HG03460 (cell line): ENCODE measurements at regions not wholly inside any gene's neighbourhood (a gene's known extent, or its start where the extent isn't known, plus 50 kb on each side); places are given as distances from the start of the nearest gene placed in this dataset.
A peak's percentile ranks its signal among the peaks of the same experiment; 100 is the strongest.
"Not testable (repeated sequence)": the region's sequence is repeated elsewhere in the genome, so short reads cannot be mapped to it uniquely, and the experiment has no call there.

Source experiments
- ATAC-seq: cut with Tn5 transposase; IDR thresholded peaks from one replicate; pipeline ENCODE4 v1.9.1; 2021; ENCODE audit not compliant: unreplicated experiment

DNA sequence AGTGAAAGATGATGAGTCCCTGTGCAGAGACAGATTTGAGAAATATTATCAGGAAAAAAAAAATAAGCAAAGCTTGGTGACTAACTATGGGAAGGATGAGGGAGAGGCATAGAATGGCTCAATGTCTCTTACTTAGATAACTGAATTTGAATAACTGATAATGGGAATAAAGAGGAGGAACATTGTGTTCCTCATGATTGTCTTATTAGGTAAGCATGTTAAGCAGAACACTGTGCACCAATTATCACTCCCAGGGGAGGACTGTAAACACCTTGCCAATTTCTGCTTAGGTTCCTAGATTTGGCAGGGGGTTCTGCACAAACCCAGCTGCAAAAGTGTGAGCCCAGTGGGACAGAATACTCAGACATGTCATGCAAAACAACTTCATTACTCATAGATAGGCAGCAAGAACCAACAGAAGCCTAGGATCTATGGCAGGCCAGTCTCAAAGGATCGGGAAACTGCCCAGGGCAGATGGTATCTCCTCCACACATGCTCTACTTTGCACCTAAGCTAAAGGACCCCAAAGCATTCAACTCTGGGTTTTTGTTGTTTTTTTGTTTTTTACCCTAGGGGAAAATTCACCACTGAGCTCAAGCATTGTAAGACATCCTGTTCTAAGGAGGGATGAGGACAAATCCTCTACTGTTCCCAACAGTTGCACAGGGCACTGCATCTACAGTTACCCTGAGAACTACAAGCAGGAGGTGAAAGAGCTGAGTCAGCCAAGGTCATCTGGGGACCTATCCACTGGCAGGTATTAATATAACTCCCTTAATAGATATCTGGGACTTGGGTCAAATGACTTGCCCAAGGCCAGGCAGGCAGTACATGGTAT, 907.0 kb downstream of the RAPGEF2 start:
- ATAC-seq, result no peak

DNA sequence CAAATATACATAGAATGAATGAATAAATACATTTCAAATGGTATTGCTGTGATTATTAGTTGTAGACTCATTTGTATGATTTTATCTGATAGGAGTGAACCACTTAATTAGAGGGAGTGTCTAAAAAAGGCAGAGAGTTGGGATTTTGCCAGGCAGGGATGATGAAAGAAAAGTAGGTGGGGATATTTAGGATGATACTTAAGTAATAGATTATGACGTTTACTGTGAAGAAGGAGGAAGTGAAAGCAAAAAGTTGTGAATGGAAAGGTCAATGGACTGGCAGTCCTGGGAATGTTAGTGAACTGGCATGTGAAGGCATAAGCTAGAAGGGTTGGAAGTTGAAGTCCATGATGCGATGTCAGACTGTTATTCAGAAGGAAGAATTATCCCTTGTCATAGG, 917.1 kb downstream of the RAPGEF2 start:
- ATAC-seq, result no peak

DNA sequence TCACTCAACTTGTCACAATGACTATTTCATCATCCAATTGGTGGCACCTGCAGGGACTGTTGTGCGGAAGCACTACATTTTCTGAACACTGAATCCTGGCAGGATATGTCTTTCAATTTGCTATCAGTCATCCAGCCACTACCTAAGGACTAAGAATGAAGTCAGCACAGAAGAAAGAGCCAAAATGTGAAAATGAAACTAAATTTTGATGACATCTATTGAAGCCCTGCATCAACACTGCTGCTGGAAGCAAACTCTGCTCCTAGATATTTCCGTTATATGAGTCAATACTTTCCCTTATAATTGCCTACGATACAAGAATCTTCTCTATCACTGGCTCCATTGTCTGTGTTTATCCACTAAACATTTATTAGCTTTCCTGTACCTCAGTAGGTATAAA, 917.9 kb downstream of the RAPGEF2 start:
- no peak for ATAC-seq

DNA sequence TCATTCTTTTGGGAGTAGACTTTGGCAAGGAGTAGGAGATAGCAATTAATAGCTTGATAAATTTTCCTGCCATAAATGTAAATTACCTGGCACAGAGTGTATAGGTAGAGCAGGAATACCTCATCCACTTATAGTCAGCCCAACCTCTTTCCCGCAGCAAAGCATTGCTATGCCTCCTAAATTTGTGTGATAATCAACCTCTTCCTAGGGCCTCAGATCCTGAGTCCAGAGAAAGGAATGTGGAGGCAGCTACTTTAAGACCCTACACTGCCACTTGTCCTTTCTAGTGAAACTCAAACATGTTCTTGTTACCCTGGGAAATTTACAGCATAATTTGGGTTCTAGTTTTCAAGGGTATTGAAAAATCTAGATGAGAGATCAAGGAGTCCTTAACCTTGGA, 919.0 kb downstream of the RAPGEF2 start:
- ATAC-seq, result no peak

DNA sequence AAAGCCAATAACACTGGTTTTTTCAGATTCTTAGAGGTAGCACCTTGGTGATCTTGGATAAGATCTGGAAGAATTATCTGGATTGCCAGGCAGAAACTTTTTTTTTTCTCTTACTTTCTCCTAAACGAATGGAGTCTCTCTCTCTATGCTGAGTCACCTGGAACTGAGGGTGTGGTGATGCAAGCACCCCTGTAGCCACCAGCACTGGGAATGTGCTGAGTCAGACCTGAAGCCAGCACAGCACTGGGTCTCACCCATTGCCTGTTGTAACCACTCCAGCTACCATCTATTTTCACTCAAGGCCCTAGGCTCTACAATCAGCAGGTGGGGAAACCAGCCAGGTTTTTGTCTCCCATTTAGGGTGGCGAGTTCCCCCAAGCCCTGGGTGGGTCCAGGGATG, 923.8 kb downstream of the RAPGEF2 start:
- ATAC-seq, result no peak

DNA sequence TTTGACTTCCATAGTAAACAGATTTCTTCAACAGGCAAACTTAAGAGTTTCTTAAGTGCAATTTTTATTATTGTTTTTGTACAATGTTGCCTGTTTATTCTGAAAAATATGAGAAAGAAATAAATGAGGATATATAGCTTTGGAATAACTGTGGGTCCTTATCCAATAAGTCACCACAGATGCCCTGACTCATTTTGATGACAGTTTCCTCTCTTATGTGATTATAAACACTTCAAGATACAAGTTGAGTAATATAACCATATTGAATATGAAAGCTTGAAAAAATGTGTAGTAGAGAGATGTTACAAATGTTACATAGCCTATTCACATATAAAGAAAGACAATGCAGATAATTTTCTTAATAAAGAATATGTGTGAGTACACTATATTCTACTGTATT, 931.6 kb downstream of the RAPGEF2 start:
- no peak for ATAC-seq

DNA sequence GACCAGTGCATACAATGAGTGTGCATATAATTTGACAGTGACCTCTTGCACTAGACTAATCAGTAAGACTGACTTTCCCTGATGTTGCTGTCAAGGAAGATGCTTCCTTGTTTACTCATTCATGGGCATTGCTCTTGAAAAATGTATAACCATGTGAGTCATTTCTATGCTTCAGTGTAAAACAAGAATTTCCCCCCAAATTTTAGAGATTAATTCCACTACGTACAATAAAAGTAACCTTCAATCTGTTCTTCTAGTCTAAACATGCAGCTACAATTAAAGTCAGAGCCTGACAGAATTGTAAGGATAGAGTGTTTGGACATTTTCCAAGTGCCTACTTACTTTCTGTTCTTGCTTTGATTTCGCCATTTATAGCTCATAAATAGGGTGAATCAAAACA, 935.7 kb downstream of the RAPGEF2 start:
- no peak for ATAC-seq

DNA sequence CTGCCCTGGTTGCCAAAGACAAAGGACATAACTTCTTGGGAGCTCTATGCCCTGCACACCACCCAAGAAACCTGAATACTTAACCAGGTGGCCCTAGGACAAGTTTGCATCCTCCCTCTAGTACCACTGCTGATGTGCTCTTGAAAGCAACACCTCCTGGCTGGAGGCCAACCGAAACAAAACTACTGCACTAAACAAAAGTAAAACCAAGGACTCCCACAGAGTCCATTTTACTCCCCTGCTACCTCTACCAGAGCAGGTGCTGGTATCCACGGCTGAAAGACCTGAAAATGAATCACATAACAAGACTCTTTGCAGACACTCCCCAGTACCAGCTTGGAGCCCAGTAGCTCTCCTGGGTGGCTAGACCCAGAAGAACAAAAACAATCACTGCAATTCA, 941.8 kb downstream of the RAPGEF2 start:
- no peak for ATAC-seq

DNA sequence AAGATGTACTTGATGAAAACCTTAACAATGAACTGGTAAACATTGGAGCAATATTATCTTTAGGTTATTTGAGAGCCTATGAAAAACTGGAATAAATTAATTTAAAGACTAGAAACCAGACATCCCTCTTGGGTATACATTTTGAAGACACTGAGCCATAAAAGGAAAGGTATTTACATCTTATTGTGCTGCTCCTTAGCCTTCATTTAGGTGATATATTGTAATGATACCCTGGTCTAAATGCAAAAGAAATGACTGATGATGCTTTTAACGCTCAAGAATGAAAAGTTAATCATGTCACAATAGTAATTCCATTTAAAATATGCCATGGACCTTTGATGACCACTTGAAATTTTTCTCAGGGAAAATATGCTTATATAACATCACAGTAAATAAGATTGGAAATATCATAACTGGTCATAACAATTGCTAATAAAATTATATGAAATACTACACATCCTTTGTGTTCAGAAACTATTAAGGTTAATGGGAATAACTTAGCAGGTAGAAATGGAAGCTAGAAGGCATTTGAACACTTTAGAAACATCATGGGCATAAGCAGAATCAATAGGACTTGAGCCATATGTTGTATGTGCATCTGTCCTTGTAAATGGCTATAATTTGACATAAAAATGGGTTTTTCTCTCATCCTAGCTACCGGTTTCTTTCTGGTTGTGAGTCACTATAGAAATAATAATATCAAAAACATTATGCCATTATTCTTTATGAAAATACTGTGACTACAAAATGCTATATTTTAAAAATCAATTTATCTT, 979.7 kb downstream of the RAPGEF2 start:
- no peak for ATAC-seq

DNA sequence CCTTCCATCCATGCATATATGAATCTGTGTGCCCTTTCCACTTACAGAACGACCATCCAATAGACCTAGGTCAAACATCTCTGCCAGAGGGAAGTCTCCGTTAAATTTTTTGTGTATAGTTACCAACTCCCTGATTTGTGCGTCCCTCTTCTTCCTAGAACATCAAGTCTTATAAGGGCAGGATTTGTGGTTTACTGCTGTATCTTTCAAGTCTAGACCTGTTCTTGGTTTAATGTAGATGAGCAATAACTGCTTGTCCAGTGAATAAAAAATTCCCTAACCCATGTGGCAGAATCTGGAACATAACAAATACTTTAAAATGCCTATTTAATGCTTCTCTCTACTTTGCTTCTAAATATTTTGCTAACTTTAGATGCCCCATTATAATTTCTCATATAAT, 988.8 kb downstream of the RAPGEF2 start:
- no peak for ATAC-seq

DNA sequence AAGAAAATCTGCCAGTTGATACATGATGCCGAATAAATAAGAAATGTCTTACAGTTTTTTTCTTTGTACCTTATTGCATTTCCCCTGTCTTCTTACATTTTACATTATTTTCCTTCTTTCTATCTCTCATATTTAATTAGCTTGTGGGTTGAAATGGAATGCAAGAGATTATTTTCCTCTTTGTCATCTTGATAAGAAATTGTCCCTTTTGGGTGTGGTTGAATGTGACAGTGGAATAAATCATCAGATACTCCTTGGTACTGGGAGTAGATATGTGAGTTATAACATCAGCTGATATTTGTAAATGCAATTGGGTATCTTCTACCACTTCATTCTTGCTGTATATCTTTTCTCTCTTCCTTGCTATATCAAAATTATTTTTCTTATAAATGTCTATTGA, 997.4 kb downstream of the RAPGEF2 start:
- no peak for ATAC-seq

DNA sequence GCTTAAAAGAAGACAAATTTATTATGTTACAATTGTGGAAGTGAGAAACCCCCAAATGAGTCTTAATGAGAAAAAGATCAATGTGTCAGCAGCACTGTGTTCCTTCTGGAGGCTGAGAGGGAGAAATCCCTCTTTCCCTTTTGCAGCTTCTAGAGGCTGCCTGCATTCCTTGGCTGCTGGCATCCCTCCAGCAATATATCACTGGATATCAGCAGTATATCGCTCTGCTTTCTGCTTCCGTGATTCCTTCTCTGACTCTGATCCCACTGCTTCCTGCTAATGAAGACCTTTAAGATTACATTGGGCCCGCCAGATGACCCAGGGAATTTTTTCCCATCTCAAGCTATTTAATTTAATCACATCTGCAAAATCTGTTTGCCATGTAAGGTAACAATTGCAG, 1008.0 kb downstream of the RAPGEF2 start:
- no peak for ATAC-seq

DNA sequence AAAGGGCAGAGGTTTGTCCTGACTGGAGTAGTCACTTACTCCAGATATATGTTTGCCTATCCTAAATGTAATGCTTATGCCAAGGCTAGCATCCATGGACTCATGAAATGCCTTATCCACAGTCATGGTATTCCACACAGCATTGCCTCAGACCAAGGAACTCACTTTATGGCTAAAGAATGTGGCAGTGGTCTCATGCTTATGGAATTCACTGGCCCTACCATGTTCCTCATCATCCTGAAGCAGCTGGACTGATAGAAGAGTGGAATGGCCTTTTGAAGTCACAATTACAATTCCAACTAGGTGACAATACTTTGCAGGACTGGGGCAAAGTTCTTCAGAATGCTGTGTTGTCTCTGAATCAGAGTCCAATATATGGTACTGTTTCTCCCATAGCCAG, 1014.8 kb downstream of the RAPGEF2 start:
- ATAC-seq, result no peak

DNA sequence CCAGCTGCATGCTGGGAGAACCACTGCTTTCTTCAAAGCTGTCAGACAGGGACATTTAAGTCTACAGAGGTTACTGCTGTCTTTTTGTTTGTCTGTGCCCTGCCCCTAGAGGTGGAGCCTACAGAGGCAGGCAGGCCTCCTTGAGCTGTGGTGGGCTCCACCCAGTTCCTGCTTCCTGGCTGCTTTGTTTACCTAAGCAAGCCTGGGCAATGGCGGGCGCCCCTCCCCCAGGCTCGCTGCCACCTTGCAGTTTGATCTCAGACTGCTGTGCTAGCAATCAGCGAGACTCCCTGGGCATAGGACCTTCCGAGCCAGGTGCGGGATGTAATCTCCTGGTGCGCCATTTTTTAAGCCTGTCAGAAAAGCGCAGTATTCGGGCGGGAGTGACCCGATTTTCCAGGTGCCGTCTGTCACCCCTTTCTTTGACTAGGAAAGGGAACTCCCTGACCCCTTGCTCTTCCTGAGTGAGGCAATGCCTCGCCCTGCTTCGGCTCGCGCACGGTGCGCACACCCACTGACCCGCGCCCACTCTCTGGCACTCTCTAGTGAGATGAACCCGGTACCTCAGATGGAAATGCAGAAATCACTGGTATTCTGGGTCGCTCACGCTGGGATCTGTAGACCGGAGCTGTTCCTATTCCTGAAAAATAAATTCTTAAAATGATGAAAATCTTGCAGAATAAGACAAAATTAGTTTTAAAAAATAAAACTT, 1022.9 kb downstream of the RAPGEF2 start:
- not testable (repeated sequence) for ATAC-seq

DNA sequence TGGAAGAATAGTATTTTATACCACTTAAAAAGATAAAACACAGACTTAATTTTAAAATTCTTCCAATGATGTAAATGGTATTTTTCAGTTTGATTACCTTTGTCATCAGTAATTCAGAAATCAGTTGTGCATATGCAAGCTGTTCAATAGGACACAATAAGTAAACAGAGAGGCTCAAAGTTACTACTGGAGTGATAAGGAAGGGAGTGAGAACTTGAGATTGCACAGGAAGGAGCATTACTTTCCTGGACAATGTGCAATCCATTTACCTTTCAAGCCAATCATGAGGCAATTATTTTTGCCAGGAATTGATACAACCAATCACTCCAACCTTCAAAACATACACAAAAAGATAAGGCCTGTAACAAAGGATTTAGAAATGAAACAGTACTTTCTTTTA, 1024.3 kb downstream of the RAPGEF2 start:
- ATAC-seq, result no peak

DNA sequence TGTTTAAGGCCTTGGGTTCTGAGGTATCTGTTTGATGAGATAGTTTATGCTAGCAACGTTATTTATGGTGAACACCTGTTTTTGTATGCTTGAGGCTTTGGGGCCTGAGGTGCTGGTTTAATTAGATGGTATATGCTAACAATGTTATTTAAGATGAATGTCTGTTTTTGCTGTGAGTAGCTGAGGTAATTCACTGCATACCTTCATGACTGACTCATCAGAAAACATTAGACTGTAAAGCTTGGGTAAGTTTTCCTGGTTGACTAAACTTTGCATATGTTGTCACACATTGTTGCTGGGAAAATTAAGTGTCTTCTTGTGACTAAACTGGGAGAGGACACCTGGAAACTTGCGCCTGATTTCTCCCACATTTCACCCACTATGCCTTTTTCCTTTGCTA, 1026.6 kb downstream of the RAPGEF2 start:
- no peak for ATAC-seq

DNA sequence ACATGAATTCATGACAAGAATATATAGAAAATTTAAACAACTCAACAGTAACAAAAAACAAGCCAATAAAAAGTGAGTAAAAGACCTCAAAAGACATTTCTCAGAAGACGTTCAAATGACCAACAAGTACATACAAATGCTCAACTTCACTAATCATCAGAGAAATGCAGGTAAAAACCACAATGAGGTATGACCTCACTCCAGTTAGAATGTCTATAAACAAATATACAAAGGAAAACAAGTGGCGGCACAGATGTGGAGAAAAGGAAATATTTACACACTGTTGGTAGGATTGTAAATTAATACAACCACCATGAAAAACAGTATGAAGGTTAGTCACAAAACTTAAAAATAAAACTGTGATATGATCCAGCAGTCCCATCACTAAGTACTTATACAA, 1033.1 kb downstream of the RAPGEF2 start:
- no peak for ATAC-seq

DNA sequence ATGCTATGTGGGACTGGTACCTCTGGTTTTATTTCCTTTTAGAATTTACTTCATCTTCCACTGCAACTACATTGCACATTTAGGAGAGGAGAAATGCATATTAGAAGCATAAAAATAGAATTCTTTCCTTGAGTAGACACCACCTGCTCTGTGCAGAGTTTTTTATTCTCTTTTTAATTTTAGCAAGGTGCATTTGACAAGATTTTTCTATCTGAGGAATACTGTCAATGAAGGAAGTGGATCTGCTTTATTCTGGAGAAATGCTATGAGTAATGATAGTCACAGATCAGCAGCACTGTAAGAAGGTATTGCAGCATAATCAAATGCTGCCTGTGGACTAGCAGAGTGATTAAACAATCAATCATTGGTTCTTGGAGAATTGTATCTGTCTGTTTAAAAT, 1038.3 kb downstream of the RAPGEF2 start:
- no peak for ATAC-seq

DNA sequence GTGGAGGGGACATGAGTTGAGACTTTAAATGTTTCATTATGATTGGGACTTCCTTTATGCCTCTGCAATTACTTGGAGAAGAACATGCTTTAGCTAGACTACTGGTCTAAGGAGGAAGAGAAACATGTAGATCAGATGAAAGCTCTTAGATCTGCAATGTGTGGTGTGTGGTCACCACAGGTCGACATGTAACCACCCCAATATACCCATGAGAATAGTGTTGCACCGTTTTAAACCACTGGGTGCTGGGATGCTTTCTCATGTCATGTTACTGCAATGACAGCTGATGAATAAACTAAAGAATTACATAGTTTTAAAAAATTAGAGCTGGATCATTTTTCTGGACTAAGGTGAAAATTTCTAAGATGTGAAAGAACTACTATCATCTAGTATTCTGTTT, 1039.7 kb downstream of the RAPGEF2 start:
- peak; percentile 100 for ATAC-seq

DNA sequence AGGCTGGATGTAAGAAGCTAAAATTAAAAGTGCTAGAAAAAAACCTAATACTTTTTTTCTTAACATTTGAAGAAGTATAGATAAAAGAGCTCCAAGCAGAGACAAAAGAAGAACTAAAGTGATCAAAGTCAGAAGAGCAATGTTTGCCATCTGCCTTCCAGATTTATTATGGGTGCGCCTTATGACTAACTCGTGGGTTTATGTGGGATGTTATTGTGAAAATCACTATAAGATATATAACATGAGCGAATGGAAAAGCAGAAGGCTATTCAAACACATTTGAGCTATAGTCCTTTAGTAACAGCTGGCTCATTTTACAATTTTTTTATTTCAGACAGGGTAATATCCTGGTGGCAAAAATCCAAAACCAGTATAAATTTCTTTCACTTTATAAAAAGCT, 1040.7 kb downstream of the RAPGEF2 start:
- no peak for ATAC-seq

DNA sequence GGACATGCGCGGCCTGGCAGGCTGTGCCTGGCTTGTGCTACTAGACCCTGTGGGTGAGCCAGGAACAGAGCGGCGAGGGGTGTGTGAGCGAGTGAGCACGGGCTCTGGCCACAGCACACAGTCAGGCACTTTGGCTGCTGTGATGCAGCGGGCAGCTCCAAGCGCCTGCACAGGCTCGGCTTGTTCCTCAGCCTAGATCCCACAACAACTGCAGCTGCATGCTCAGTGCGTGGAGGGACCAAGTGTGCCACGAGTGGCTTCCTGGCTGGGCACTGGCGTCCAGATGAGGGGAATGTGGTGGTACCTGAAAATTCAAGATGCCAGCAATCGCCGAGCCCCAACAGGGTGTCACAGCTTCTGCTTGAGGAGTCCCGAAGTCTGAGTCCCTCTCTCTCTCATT, 1056.6 kb downstream of the RAPGEF2 start:
- ATAC-seq, result no peak

DNA sequence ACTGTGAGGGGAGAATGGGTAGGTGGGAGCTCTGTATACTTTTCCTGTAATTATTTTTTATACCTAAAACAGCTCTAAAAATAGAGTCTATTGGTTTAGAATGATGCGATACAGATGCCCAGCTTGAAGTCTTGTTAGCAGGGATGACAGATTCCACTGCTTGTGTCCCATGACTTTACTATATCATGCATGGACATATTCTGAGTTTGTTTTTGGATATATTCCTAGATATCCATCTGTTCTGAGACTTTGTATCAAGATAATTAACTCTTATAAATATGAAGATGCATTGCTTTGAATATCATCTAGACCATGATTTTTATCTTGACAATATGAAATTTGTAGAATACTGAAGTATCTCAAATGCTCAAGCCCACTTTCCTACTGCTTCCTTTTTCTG, 1058.1 kb downstream of the RAPGEF2 start:
- ATAC-seq, result no peak
